Liver (tissue), 7 donors: ENCODE measurements at regions not wholly inside any gene's neighbourhood (a gene's known extent, or its start where the extent isn't known, plus 50 kb on each side); places are given as distances from the start of the nearest gene placed in this dataset.

Experiments
- DNase-seq: peaks from one replicate; pipeline ENCODE4 v3.0.0-alpha.2; 2017; ENCODE audit warnings: low spot score
- H3K27ac ChIP-seq, 2 donors: one replicate each; pipeline ENCODE4 v1.7.0; 2013; ENCODE audit warnings: inconsistent platforms in 2 of 2, low read length in 2 of 2, control low read depth in 1 of 2, low read depth in 1 of 2, mild to moderate bottlenecking in 1 of 2
- H3K27me3 ChIP-seq, 4 donors: one replicate each; pipeline versions ENCODE4 v1.6.1 to v1.7.0; 2013; ENCODE audit warnings: low read length in 3 of 4, inconsistent platforms in 1 of 4, mild to moderate bottlenecking in 1 of 4, moderate library complexity in 1 of 4; ENCODE audit not compliant: control insufficient read depth in 4 of 4, insufficient read depth in 4 of 4
- H3K36me3 ChIP-seq, 4 donors: one replicate each; pipeline versions ENCODE4 v1.6.1 to v1.7.0; 2013; ENCODE audit warnings: low read length in 3 of 4, mild to moderate bottlenecking in 3 of 4, low read depth in 1 of 4, moderate library complexity in 1 of 4; ENCODE audit not compliant: control insufficient read depth in 4 of 4, insufficient read depth in 3 of 4
- H3K4me1 ChIP-seq, 4 donors: one replicate each; pipeline versions ENCODE4 v1.6.1 to v1.7.0; 2013; ENCODE audit warnings: low read length in 3 of 4, mild to moderate bottlenecking in 3 of 4, moderate library complexity in 1 of 4; ENCODE audit not compliant: control insufficient read depth in 4 of 4, insufficient read depth in 4 of 4
- H3K4me3 ChIP-seq, 3 donors: one replicate each; pipeline versions ENCODE4 v1.6.1 to v1.7.0; 2013; ENCODE audit warnings: low read length in 3 of 3, control low read depth in 1 of 3, low read depth in 1 of 3, mild to moderate bottlenecking in 1 of 3
- H3K9ac ChIP-seq, 2 donors: one replicate each; pipeline ENCODE4 v1.7.0; 2013; ENCODE audit warnings: low read length in 2 of 2, mild to moderate bottlenecking in 2 of 2, moderate library complexity in 2 of 2, control low read depth in 1 of 2, low read depth in 1 of 2
- H3K9me3 ChIP-seq, 4 donors: one replicate each; pipeline versions ENCODE4 v1.6.1 to v1.7.0; 2013; ENCODE audit warnings: low read length in 3 of 4; ENCODE audit not compliant: control insufficient read depth in 4 of 4
- EGR1 ChIP-seq, 2 donors: IDR thresholded peaks; 2 replicates each; pipeline ENCODE4 v1.6.1; 2016 to 2018; ENCODE audit warnings: antibody characterized with exemption in 2 of 2, low read depth in 2 of 2
- FOXA1 ChIP-seq: IDR thresholded peaks from 2 replicates; pipeline ENCODE4 v1.6.1; 2016; ENCODE audit warnings: antibody characterized with exemption
- FOXA2 ChIP-seq: IDR thresholded peaks from 2 replicates; pipeline ENCODE4 v1.6.1; 2016; ENCODE audit warnings: antibody characterized with exemption
- GABPA ChIP-seq, 2 donors: IDR thresholded peaks in 1 of 2; conservative IDR thresholded peaks in 1 of 2; 2 replicates each; pipeline ENCODE4 v1.6.1; 2016; ENCODE audit warnings: antibody characterized with exemption in 2 of 2, mild to moderate bottlenecking in 1 of 2, moderate library complexity in 1 of 2
- HNF4A ChIP-seq, 2 donors: conservative IDR thresholded peaks; 2 replicates each; pipeline ENCODE4 v1.6.1; 2016; ENCODE audit warnings: antibody characterized with exemption in 2 of 2, mild to moderate bottlenecking in 2 of 2
- JUND ChIP-seq, 2 donors: IDR thresholded peaks; 2 replicates each; pipeline ENCODE4 v1.6.1; 2016; ENCODE audit warnings: antibody characterized with exemption in 2 of 2
- NR2F2 ChIP-seq: IDR thresholded peaks from 2 replicates; pipeline ENCODE4 v1.6.1; 2016; ENCODE audit warnings: antibody characterized with exemption
- RXRA ChIP-seq, 2 donors: IDR thresholded peaks; 2 replicates each; pipeline ENCODE4 v1.6.1; 2017 to 2018; ENCODE audit warnings: antibody characterized with exemption in 2 of 2, mild to moderate bottlenecking in 1 of 2
- SP1 ChIP-seq: IDR thresholded peaks from 2 replicates; pipeline ENCODE4 v1.6.1; 2018; ENCODE audit warnings: antibody characterized with exemption, mild to moderate bottlenecking
- TAF1 ChIP-seq: conservative IDR thresholded peaks from 2 replicates; pipeline ENCODE4 v1.6.1; 2016; ENCODE audit warnings: antibody characterized with exemption, mild to moderate bottlenecking
- YY1 ChIP-seq: IDR thresholded peaks from 2 replicates; pipeline ENCODE4 v1.6.1; 2016; ENCODE audit warnings: antibody characterized with exemption, mild to moderate bottlenecking
- TF ChIP-seq, protein P1 (sequence below): fragments of 150-350 bp; IDR thresholded peaks from 2 replicates; pipeline ENCODE4 v1.5.1; 2017; ENCODE audit warnings: improper control_type of control experiment, low read depth, low read length; ENCODE audit not compliant: missing input control
- TF ChIP-seq, protein P2 (sequence below): IDR thresholded peaks from 2 replicates; pipeline ENCODE4 v1.6.1; 2016; ENCODE audit warnings: antibody characterized with exemption
- TF ChIP-seq, protein P3 (sequence below): IDR thresholded peaks from 2 replicates; pipeline ENCODE4 v1.6.1; 2016; ENCODE audit warnings: antibody characterized with exemption
- TF ChIP-seq, protein P4 (sequence below): IDR thresholded peaks from 2 replicates; pipeline ENCODE4 v1.6.1; 2016; ENCODE audit warnings: antibody characterized with exemption
- TF ChIP-seq, protein P5 (sequence below): IDR thresholded peaks from 2 replicates; pipeline ENCODE4 v1.6.1; 2016; ENCODE audit warnings: antibody characterized with exemption, mild to moderate bottlenecking
- donor health status: healthy.
- donor health status: healthy.
- donor health status: healthy.
- donor health status: healthy.

DNA sequence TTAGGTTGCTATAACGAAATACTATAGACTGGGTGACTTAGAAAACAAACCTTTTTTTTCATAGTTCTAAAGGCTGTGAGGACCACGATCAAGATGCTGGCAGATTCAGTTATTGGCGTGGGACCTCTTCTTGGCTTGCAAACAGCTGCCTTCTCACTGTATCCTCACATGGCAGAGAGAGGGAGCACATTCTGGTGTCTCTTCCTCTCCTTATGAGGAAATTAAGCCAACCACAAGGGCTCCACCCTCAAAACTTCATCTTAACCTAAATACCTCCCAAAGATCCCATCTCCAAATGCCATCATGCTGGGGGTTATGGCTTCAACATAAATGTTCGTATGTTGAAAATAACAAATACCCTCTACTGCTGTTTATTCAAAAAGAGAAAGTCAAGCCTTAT is 197.1 kb downstream of the CEMIP2 start (continued):
- TF ChIP-seq, protein P1, sequence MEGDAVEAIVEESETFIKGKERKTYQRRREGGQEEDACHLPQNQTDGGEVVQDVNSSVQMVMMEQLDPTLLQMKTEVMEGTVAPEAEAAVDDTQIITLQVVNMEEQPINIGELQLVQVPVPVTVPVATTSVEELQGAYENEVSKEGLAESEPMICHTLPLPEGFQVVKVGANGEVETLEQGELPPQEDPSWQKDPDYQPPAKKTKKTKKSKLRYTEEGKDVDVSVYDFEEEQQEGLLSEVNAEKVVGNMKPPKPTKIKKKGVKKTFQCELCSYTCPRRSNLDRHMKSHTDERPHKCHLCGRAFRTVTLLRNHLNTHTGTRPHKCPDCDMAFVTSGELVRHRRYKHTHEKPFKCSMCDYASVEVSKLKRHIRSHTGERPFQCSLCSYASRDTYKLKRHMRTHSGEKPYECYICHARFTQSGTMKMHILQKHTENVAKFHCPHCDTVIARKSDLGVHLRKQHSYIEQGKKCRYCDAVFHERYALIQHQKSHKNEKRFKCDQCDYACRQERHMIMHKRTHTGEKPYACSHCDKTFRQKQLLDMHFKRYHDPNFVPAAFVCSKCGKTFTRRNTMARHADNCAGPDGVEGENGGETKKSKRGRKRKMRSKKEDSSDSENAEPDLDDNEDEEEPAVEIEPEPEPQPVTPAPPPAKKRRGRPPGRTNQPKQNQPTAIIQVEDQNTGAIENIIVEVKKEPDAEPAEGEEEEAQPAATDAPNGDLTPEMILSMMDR = no peak
- TF ChIP-seq HNF4A (conservative IDR thresholded peaks at IDR 0.05) (no peak), YY1 (no peak), JUND (IDR thresholded peaks at IDR 0.05) (no peak), SP1 (no peak), TAF1 (no peak), FOXA2 (no peak), GABPA (IDR thresholded peaks at IDR 0.05 in 1 of 2, conservative IDR thresholded peaks at IDR 0.05 in 1 of 2) (no peak)
- TF ChIP-seq, protein P2, sequence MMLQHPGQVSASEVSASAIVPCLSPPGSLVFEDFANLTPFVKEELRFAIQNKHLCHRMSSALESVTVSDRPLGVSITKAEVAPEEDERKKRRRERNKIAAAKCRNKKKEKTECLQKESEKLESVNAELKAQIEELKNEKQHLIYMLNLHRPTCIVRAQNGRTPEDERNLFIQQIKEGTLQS = no peak
- TF ChIP-seq, protein P3, sequence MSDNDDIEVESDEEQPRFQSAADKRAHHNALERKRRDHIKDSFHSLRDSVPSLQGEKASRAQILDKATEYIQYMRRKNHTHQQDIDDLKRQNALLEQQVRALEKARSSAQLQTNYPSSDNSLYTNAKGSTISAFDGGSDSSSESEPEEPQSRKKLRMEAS = no peak

DNA sequence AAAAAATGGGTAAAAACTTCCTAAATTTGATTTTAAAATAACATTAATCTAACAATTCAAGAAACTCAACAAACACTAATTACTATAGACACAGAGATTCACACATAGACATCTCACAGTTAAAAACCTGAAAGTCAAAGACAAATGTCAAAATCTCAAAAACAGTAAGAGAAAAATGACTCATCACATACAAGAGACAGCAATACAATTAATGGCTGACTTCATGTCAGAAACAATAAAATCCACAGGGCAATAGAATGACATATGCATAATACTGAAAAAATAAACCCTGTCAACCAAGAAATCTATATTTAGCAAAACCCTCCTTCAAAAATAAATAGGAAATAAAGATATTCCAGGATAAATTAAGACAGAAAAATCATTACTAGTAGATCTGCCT is 200.4 kb downstream of the CEMIP2 start:
- H3K36me3 ChIP-seq = no peaks in the 10 kb centered on the region
- no peak overlapping the region for H3K4me3 ChIP-seq
- TF ChIP-seq TAF1 (no peak), EGR1 (IDR thresholded peaks at IDR 0.05; ENCODE audit: low read depth in 2 of 2) (no peak), RXRA (IDR thresholded peaks at IDR 0.05) (no peak), GABPA (IDR thresholded peaks at IDR 0.05 in 1 of 2, conservative IDR thresholded peaks at IDR 0.05 in 1 of 2) (no peak), JUND (IDR thresholded peaks at IDR 0.05) (no peak), FOXA2 (no peak), SP1 (no peak), HNF4A (conservative IDR thresholded peaks at IDR 0.05) (no peak), NR2F2 (no peak), YY1 (no peak), FOXA1 (no peak)
- TF ChIP-seq, protein P2 = no peak
- TF ChIP-seq, protein P4, sequence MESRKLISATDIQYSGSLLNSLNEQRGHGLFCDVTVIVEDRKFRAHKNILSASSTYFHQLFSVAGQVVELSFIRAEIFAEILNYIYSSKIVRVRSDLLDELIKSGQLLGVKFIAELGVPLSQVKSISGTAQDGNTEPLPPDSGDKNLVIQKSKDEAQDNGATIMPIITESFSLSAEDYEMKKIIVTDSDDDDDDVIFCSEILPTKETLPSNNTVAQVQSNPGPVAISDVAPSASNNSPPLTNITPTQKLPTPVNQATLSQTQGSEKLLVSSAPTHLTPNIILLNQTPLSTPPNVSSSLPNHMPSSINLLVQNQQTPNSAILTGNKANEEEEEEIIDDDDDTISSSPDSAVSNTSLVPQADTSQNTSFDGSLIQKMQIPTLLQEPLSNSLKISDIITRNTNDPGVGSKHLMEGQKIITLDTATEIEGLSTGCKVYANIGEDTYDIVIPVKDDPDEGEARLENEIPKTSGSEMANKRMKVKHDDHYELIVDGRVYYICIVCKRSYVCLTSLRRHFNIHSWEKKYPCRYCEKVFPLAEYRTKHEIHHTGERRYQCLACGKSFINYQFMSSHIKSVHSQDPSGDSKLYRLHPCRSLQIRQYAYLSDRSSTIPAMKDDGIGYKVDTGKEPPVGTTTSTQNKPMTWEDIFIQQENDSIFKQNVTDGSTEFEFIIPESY = no peak
- TF ChIP-seq, protein P5, sequence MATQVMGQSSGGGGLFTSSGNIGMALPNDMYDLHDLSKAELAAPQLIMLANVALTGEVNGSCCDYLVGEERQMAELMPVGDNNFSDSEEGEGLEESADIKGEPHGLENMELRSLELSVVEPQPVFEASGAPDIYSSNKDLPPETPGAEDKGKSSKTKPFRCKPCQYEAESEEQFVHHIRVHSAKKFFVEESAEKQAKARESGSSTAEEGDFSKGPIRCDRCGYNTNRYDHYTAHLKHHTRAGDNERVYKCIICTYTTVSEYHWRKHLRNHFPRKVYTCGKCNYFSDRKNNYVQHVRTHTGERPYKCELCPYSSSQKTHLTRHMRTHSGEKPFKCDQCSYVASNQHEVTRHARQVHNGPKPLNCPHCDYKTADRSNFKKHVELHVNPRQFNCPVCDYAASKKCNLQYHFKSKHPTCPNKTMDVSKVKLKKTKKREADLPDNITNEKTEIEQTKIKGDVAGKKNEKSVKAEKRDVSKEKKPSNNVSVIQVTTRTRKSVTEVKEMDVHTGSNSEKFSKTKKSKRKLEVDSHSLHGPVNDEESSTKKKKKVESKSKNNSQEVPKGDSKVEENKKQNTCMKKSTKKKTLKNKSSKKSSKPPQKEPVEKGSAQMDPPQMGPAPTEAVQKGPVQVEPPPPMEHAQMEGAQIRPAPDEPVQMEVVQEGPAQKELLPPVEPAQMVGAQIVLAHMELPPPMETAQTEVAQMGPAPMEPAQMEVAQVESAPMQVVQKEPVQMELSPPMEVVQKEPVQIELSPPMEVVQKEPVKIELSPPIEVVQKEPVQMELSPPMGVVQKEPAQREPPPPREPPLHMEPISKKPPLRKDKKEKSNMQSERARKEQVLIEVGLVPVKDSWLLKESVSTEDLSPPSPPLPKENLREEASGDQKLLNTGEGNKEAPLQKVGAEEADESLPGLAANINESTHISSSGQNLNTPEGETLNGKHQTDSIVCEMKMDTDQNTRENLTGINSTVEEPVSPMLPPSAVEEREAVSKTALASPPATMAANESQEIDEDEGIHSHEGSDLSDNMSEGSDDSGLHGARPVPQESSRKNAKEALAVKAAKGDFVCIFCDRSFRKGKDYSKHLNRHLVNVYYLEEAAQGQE = no peak
- TF ChIP-seq, protein P1 = no peak
- H3K4me1 ChIP-seq = no peaks in the 10 kb centered on the region
- H3K27me3 ChIP-seq = no peaks in the 10 kb centered on the region
- H3K9ac ChIP-seq = no peak overlapping the region
- no peak overlapping the region for H3K27ac ChIP-seq
- no peaks in the 10 kb centered on the region for H3K9me3 ChIP-seq
- no peak for DNase-seq
